ENCODE measurements at regions not wholly inside any gene's neighbourhood (a gene's known extent, or its start where the extent isn't known, plus 50 kb on each side); places are given as distances from the start of the nearest gene placed in this dataset.

GRCh38 chr12:105937009-105937408, 201.7 kb downstream of the NUAK1 start:
- no peak for DNase-seq

- DNase-seq, result no peak
Observed at GRCh38 chr12:105939181-105939721, 199.5 kb downstream of the NUAK1 start.

- DNase-seq, result no peak
Observed at GRCh38 chr12:105942281-105942680, 196.5 kb downstream of the NUAK1 start.

- DNase-seq, result no peak
Observed at GRCh38 chr12:105943525-105943924, 195.2 kb downstream of the NUAK1 start.

- no peak for DNase-seq
Observed at GRCh38 chr12:105944628-105945027, 194.1 kb downstream of the NUAK1 start.

- no peak for DNase-seq
Observed at GRCh38 chr12:105945880-105946279, 192.9 kb downstream of the NUAK1 start.

- no peak for DNase-seq
Observed at GRCh38 chr12:105946493-105946901, 192.3 kb downstream of the NUAK1 start.

GRCh38 chr12:105947906-105948305, 190.8 kb downstream of the NUAK1 start:
- DNase-seq, result no peak

- DNase-seq, result no peak
Observed at GRCh38 chr12:105948331-105948730, 190.4 kb downstream of the NUAK1 start.

GRCh38 chr12:105949391-105949790, 189.4 kb downstream of the NUAK1 start:
- no peak for DNase-seq

- DNase-seq, result no peak
Observed at GRCh38 chr12:105951732-105952131, 187.0 kb downstream of the NUAK1 start.

GRCh38 chr12:105954951-105955931, 183.5 kb downstream of the NUAK1 start:
- DNase-seq, result no peak

GRCh38 chr12:105955976-105956375, 182.8 kb downstream of the NUAK1 start:
- no peak for DNase-seq

- peak; percentile 44 for DNase-seq
Observed at GRCh38 chr12:105956662-105957457, 181.9 kb downstream of the NUAK1 start.

GRCh38 chr12:105960319-105961083, 178.3 kb downstream of the NUAK1 start:
- no peak for DNase-seq

GRCh38 chr12:105961821-105962671, 176.7 kb downstream of the NUAK1 start:
- DNase-seq, result no peak

GRCh38 chr12:105967038-105967776, 171.5 kb downstream of the NUAK1 start:
- no peak for DNase-seq

- no peak for DNase-seq
Observed at GRCh38 chr12:105968025-105968424, 170.7 kb downstream of the NUAK1 start.

- no peak for DNase-seq
Observed at GRCh38 chr12:105970885-105971284, 167.9 kb downstream of the NUAK1 start.

GRCh38 chr12:105974738-105975137, 164.0 kb downstream of the NUAK1 start:
- DNase-seq, result no peak

- no peak for DNase-seq
Observed at GRCh38 chr12:105975351-105975750, 163.4 kb downstream of the NUAK1 start.

Measured in NCI-H2107 (cell line).